ENCODE measurements at regions not wholly inside any gene's neighbourhood (a gene's known extent, or its start where the extent isn't known, plus 50 kb on each side); places are given as distances from the start of the nearest gene placed in this dataset.

GRCh38 chr4:126004941-126005340 lies 690.2 kb downstream of the FAT4 start:
- no peak overlapping the region for H3K4me3 ChIP-seq (ENCODE audit: low read depth, low read length)
- TF ChIP-seq CTCF (IDR thresholded peaks at IDR 0.05; ENCODE audit: insufficient read depth, low read depth, low read length, missing control alignments) = no peak
- no peak for DNase-seq (ENCODE audit: low read depth)

- TF ChIP-seq CTCF (IDR thresholded peaks at IDR 0.05; ENCODE audit: insufficient read depth, low read depth, low read length, missing control alignments) = no peak
- no peak for DNase-seq (ENCODE audit: low read depth)
- no peak overlapping the region for H3K4me3 ChIP-seq (ENCODE audit: low read depth, low read length)
These were observed 692.4 kb downstream of the FAT4 start for GRCh38 chr4:126007142-126007541.

- DNase-seq (ENCODE audit: low read depth) = no peak
- no peak overlapping the region for H3K4me3 ChIP-seq (ENCODE audit: low read depth, low read length)
- no peak for TF ChIP-seq CTCF (IDR thresholded peaks at IDR 0.05; ENCODE audit: insufficient read depth, low read depth, low read length, missing control alignments)
These were observed 698.0 kb downstream of the FAT4 start for GRCh38 chr4:126012691-126013290.

GRCh38 chr4:126018274-126018673 lies 703.5 kb downstream of the FAT4 start:
- no peak for DNase-seq (ENCODE audit: low read depth)
- no peak overlapping the region for H3K4me3 ChIP-seq (ENCODE audit: low read depth, low read length)
- no peak for TF ChIP-seq CTCF (IDR thresholded peaks at IDR 0.05; ENCODE audit: insufficient read depth, low read depth, low read length, missing control alignments)

- no peak overlapping the region for H3K4me3 ChIP-seq (ENCODE audit: low read depth, low read length)
- no peak for DNase-seq (ENCODE audit: low read depth)
- no peak for TF ChIP-seq CTCF (IDR thresholded peaks at IDR 0.05; ENCODE audit: insufficient read depth, low read depth, low read length, missing control alignments)
These were observed 709.1 kb downstream of the FAT4 start for GRCh38 chr4:126023896-126024295.

- TF ChIP-seq CTCF (IDR thresholded peaks at IDR 0.05; ENCODE audit: insufficient read depth, low read depth, low read length, missing control alignments) = no peak
- no peak for DNase-seq (ENCODE audit: low read depth)
- no peak overlapping the region for H3K4me3 ChIP-seq (ENCODE audit: low read depth, low read length)
These were observed 712.8 kb downstream of the FAT4 start for GRCh38 chr4:126027601-126028000.

- no peak for TF ChIP-seq CTCF (IDR thresholded peaks at IDR 0.05; ENCODE audit: insufficient read depth, low read depth, low read length, missing control alignments)
- no peak for DNase-seq (ENCODE audit: low read depth)
- H3K4me3 ChIP-seq (ENCODE audit: low read depth, low read length) = no peak overlapping the region
These were observed 714.1 kb downstream of the FAT4 start for GRCh38 chr4:126028876-126029275.

All from GM12865 (cell line).